ENCODE measurements at regions not wholly inside any gene's neighbourhood (a gene's known extent, or its start where the extent isn't known, plus 50 kb on each side); places are given as distances from the start of the nearest gene placed in this dataset.

GRCh38 chr21:35280231-35280630 lies 231.1 kb upstream of the RUNX1 start:
- TF ChIP-seq CTCF (IDR thresholded peaks at IDR 0.05), result no peak
- no peak for TF ChIP-seq POLR2A (IDR thresholded peaks at IDR 0.05)
- TF ChIP-seq EP300 (IDR thresholded peaks at IDR 0.05), result no peak

All from tibial nerve (tissue), 4 donors.